NB4 (cell line): ENCODE measurements at regions not wholly inside any gene's neighbourhood (a gene's known extent, or its start where the extent isn't known, plus 50 kb on each side); places are given as distances from the start of the nearest gene placed in this dataset.

ENCODE experiments used
- POLR2A ChIP-seq: IDR thresholded peaks from 2 replicates; pipeline ENCODE4 v1.6.1; 2011; ENCODE audit warnings: mild to moderate bottlenecking; ENCODE audit not compliant: insufficient read length; ENCODE audit errors: extremely low read depth
- TF ChIP-seq, protein P1 (sequence below): IDR thresholded peaks from one replicate; pipeline ENCODE4 v1.5.1; 2012; ENCODE audit warnings: low read depth, low read length

DNA sequence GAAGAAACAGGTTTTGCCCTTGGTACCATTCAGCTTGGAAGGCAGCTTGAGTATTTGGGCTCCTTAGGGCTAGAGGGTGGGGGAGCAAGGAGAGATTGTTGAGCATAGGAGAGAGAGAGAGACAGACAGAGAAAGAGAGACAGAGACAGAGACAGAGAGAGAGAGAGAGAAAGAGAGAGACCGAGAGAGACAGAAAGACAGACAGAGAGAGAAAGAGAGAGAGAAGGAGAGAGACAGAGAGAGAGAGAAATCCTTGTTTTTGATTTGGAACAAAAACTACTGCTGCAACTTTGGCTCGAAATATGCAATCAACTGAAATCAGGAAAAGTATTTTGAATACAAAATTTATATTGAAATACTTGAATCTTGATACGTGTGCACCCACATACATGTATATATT, 85.8 kb upstream of the ZNF536 start:
- TF ChIP-seq, protein P1, sequence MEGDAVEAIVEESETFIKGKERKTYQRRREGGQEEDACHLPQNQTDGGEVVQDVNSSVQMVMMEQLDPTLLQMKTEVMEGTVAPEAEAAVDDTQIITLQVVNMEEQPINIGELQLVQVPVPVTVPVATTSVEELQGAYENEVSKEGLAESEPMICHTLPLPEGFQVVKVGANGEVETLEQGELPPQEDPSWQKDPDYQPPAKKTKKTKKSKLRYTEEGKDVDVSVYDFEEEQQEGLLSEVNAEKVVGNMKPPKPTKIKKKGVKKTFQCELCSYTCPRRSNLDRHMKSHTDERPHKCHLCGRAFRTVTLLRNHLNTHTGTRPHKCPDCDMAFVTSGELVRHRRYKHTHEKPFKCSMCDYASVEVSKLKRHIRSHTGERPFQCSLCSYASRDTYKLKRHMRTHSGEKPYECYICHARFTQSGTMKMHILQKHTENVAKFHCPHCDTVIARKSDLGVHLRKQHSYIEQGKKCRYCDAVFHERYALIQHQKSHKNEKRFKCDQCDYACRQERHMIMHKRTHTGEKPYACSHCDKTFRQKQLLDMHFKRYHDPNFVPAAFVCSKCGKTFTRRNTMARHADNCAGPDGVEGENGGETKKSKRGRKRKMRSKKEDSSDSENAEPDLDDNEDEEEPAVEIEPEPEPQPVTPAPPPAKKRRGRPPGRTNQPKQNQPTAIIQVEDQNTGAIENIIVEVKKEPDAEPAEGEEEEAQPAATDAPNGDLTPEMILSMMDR = no peak
- TF ChIP-seq POLR2A = no peak
